ENCODE measurements at regions not wholly inside any gene's neighbourhood (a gene's known extent, or its start where the extent isn't known, plus 50 kb on each side); places are given as distances from the start of the nearest gene placed in this dataset.
A peak's percentile ranks its signal among the peaks of the same experiment; 100 is the strongest.

DNA sequence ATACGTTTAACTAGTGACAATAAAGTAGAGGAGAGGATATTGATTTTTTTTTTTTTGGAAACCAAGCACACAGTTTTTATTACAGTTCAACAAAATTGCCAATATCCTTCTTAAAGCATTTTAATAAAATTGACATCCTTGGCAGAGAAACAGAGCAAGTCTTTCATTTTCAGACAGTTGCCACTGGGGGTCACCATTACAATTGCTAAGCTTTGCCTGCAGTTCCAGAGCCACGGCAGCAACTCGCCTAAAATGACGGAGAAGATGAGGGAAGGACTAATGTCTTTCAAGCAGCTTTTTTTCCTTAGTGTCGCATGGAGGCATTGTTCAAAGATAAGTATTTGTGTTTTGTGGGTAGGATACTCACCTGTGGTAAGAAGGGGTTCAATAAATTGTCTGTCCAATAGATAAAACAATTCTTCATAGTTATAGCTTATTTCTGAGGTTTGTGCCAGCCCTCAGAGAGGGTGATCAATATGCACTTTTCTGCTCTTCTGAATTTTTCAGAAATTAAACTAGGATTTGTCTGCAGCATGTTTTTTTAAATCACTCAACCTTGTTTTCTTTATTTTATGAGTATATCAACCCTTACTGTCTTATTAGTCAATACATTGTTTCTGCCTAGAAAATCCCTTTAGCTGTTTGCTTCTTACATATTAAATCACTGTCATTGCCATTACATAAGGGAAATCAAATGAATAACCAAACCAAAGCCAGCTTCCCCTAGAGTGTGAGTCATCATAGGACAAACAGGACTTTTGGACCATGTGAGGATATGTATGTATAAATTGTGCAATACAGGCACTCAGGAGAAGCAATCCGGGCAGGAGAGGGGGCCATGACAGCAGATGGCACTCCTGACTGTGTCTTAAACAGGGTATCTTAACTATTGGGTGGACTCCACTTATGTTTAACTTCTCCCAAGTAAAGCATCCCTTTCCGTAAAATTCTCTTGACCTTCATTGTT is 508.1 kb upstream of the ARX start:
- TF ChIP-seq, protein P1, sequence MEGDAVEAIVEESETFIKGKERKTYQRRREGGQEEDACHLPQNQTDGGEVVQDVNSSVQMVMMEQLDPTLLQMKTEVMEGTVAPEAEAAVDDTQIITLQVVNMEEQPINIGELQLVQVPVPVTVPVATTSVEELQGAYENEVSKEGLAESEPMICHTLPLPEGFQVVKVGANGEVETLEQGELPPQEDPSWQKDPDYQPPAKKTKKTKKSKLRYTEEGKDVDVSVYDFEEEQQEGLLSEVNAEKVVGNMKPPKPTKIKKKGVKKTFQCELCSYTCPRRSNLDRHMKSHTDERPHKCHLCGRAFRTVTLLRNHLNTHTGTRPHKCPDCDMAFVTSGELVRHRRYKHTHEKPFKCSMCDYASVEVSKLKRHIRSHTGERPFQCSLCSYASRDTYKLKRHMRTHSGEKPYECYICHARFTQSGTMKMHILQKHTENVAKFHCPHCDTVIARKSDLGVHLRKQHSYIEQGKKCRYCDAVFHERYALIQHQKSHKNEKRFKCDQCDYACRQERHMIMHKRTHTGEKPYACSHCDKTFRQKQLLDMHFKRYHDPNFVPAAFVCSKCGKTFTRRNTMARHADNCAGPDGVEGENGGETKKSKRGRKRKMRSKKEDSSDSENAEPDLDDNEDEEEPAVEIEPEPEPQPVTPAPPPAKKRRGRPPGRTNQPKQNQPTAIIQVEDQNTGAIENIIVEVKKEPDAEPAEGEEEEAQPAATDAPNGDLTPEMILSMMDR (IDR thresholded peaks at IDR 0.05): peak; percentile 61
- TF ChIP-seq EZH2 (IDR thresholded peaks at IDR 0.05) (no peak), EZH2phosphoT487 (IDR thresholded peaks at IDR 0.05) (no peak)
